Stimulated activated CD4-positive, alpha-beta T cell treated with anti-CD3 and anti-CD28 coated beads, TNF-alpha, amount 100 ng/mL, for 4 hours (primary cell): ENCODE measurements at regions not wholly inside any gene's neighbourhood (a gene's known extent, or its start where the extent isn't known, plus 50 kb on each side); places are given as distances from the start of the nearest gene placed in this dataset.
"Not testable (repeated sequence)": the region's sequence is repeated elsewhere in the genome, so short reads cannot be mapped to it uniquely, and the experiment has no call there.

Source experiments
- DNase-seq, 3 experiments: peaks; one replicate each; pipeline ENCODE4 v3.0.0-alpha.2; 2020; ENCODE audit warnings: low read depth in 3 of 3

GRCh38 chr16:49940464-49941224, 84.4 kb upstream of the CNEP1R1 start:
- no peak for DNase-seq

- DNase-seq = no peak
Observed at GRCh38 chr16:49944221-49944620, 80.8 kb upstream of the CNEP1R1 start.

GRCh38 chr16:49947907-49948678, 76.9 kb upstream of the CNEP1R1 start:
- no peak for DNase-seq

GRCh38 chr16:49951574-49952195, 73.3 kb upstream of the CNEP1R1 start:
- DNase-seq = no peak

GRCh38 chr16:49952386-49952785, 72.6 kb upstream of the CNEP1R1 start:
- no peak for DNase-seq

GRCh38 chr16:49953090-49953489, 71.9 kb upstream of the CNEP1R1 start:
- no peak for DNase-seq

- DNase-seq = no peak
Observed at GRCh38 chr16:49955858-49956257, 69.2 kb upstream of the CNEP1R1 start.

- no peak for DNase-seq
Observed at GRCh38 chr16:49956915-49957314, 68.1 kb upstream of the CNEP1R1 start.

- DNase-seq = no peak
Observed at GRCh38 chr16:49958448-49958847, 66.6 kb upstream of the CNEP1R1 start.

- DNase-seq = no peak
Observed at GRCh38 chr16:49959552-49960277, 65.3 kb upstream of the CNEP1R1 start.

- no peak for DNase-seq
Observed at GRCh38 chr16:49961089-49961488, 63.9 kb upstream of the CNEP1R1 start.

GRCh38 chr16:49962566-49962965, 62.5 kb upstream of the CNEP1R1 start:
- DNase-seq = not testable (repeated sequence)

GRCh38 chr16:49964316-49964715, 60.7 kb upstream of the CNEP1R1 start:
- no peak for DNase-seq

- no peak for DNase-seq
Observed at GRCh38 chr16:49964973-49965372, 60.1 kb upstream of the CNEP1R1 start.

- no peak for DNase-seq
Observed at GRCh38 chr16:49967012-49967559, 57.9 kb upstream of the CNEP1R1 start.

- DNase-seq = no peak
Observed at GRCh38 chr16:49969091-49970030, 55.7 kb upstream of the CNEP1R1 start.

GRCh38 chr16:49970797-49971431, 54.1 kb upstream of the CNEP1R1 start:
- no peak for DNase-seq

GRCh38 chr16:49972280-49972679, 52.7 kb upstream of the CNEP1R1 start:
- no peak for DNase-seq

GRCh38 chr16:49972961-49973360, 52.1 kb upstream of the CNEP1R1 start:
- no peak for DNase-seq
